NK-92 (cell line): ENCODE measurements at regions not wholly inside any gene's neighbourhood (a gene's known extent, or its start where the extent isn't known, plus 50 kb on each side); places are given as distances from the start of the nearest gene placed in this dataset.
"Not testable (repeated sequence)": the region's sequence is repeated elsewhere in the genome, so short reads cannot be mapped to it uniquely, and the experiment has no call there.

Source experiments
- DNase-seq: peaks from one replicate; lab custom pipeline; 2025; ENCODE audit not compliant: unreplicated experiment; lab: John Stamatoyannopoulos, UW

- DNase-seq = no peak
Observed at GRCh38 chr7:118898284-118898683, 673.8 kb downstream of the ANKRD7 start.

GRCh38 chr7:118902600-118902999, 678.1 kb downstream of the ANKRD7 start:
- DNase-seq = no peak

- no peak for DNase-seq
Observed at GRCh38 chr7:118907911-118908527, 683.5 kb downstream of the ANKRD7 start.

- not testable (repeated sequence) for DNase-seq
Observed at GRCh38 chr7:118916120-118916519, 691.6 kb downstream of the ANKRD7 start.

GRCh38 chr7:118918556-118918955, 694.1 kb downstream of the ANKRD7 start:
- no peak for DNase-seq

- no peak for DNase-seq
Observed at GRCh38 chr7:118938845-118939244, 714.3 kb downstream of the ANKRD7 start.

GRCh38 chr7:118944271-118944670, 719.8 kb downstream of the ANKRD7 start:
- DNase-seq = no peak

- DNase-seq = no peak
Observed at GRCh38 chr7:118945911-118946682, 721.6 kb downstream of the ANKRD7 start.

GRCh38 chr7:118948508-118948907, 724.0 kb downstream of the ANKRD7 start:
- no peak for DNase-seq

GRCh38 chr7:118949031-118949430, 724.5 kb downstream of the ANKRD7 start:
- no peak for DNase-seq

- not testable (repeated sequence) for DNase-seq
Observed at GRCh38 chr7:118956285-118956684, 731.8 kb downstream of the ANKRD7 start.

- no peak for DNase-seq
Observed at GRCh38 chr7:118969370-118969769, 744.9 kb downstream of the ANKRD7 start.

- no peak for DNase-seq
Observed at GRCh38 chr7:118971706-118972105, 747.2 kb downstream of the ANKRD7 start.

- DNase-seq = no peak
Observed at GRCh38 chr7:118974836-118975235, 750.3 kb downstream of the ANKRD7 start.

- no peak for DNase-seq
Observed at GRCh38 chr7:118995350-118995749, 770.8 kb downstream of the ANKRD7 start.

GRCh38 chr7:119007236-119007635, 782.7 kb downstream of the ANKRD7 start:
- no peak for DNase-seq

- no peak for DNase-seq
Observed at GRCh38 chr7:119010635-119011034, 786.1 kb downstream of the ANKRD7 start.

GRCh38 chr7:119026391-119026790, 801.9 kb downstream of the ANKRD7 start:
- no peak for DNase-seq

GRCh38 chr7:119028736-119029135, 804.2 kb downstream of the ANKRD7 start:
- no peak for DNase-seq

GRCh38 chr7:119032136-119032535, 807.6 kb downstream of the ANKRD7 start:
- DNase-seq = not testable (repeated sequence)

- DNase-seq = no peak
Observed at GRCh38 chr7:119033641-119034040, 809.1 kb downstream of the ANKRD7 start.

- DNase-seq = no peak
Observed at GRCh38 chr7:119037941-119038340, 813.4 kb downstream of the ANKRD7 start.

- DNase-seq = no peak
Observed at GRCh38 chr7:119046068-119046467, 821.6 kb downstream of the ANKRD7 start.
